ENCODE measurements at regions not wholly inside any gene's neighbourhood (a gene's known extent, or its start where the extent isn't known, plus 50 kb on each side); places are given as distances from the start of the nearest gene placed in this dataset.
A peak's percentile ranks its signal among the peaks of the same experiment; 100 is the strongest.

- DNase-seq, result no peak
Measured at GRCh38 chr4:179977378-179977777, 2265.8 kb upstream of the TENM3 start.

GRCh38 chr4:179981161-179981560, 2262.0 kb upstream of the TENM3 start:
- no peak for DNase-seq

DNA sequence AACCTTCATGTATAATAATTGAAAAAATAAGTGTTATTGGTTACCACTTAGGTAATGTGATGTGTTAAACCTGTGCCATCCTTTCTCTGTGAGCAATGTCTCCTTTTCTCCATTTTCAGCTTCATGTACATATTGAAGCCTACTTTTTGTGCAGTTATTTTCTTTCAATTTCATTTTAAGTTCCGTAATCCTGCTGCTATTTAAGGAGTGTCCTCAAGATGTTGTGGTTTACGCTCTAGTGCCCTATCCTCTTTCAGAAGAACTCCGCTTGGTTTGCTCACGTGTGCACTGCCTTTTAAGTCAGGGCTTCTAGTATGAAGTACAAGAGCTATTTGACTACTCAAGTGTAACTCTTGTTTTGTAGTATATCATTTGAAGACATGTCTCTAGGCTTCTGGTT, 2253.2 kb upstream of the TENM3 start:
- peak; percentile 16 for DNase-seq

GRCh38 chr4:180009316-180009715, 2233.9 kb upstream of the TENM3 start:
- DNase-seq, result no peak

DNA sequence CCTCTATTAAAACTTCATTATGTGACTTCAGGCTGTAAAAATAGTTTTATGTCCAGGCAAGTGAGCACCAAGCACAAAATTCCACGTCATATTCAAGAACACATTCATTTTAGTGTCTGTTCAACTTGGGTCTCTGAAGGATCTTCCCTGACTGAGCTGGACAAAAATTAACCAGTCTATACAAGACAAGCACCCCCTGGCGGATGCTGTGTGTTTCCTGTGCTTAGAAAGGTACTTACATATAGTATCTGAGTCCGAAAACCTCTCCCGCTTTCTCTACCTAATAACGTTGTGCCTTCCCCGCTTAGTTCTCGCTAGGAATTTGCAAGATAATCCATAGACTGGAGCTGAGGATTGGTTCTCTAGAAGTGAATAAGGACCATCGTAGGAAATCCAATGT, 2214.5 kb upstream of the TENM3 start:
- DNase-seq, result no peak

DNA sequence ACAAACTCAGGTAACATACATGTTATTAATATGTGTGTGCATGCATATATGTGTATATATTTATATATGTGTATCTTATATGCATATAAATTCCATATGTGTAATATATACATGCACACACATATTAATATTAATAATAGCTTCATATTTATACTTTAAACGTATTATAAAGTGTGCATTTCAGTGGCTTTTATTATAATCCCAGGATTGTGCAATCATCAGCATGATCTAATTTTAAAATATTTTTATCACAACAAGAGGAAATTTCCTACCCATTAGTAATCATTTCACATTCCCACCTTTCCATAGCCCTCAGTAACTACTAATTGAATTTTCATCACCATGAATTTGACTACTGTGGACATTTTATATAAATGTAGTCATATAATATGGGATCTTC, 2211.9 kb upstream of the TENM3 start:
- no peak for DNase-seq

GRCh38 chr4:180041576-180041975, 2201.6 kb upstream of the TENM3 start:
- DNase-seq, result no peak

DNA sequence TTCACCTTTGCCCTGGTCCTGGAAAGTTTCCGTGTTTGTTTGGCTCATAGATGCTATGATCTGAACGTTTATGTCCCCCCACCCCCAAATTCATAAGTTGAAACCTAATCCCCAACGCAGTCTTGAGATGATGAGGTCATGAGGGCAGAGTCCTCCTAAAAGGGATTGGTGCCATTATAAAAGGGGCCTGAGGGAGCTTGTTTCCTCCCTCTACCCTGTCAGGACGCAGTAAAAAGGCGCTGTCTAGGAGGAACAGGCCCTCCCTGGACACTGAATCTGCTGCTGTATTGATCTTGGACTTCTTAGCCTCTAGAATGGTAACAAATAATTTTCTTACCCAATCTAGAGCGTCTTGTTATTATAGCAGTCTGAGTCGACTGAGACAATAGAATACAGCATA, 2190.6 kb upstream of the TENM3 start:
- no peak for DNase-seq

- no peak for DNase-seq
Measured at GRCh38 chr4:180054291-180054690, 2188.9 kb upstream of the TENM3 start.

- DNase-seq, result no peak
Measured at GRCh38 chr4:180057299-180057721, 2185.9 kb upstream of the TENM3 start.

DNA sequence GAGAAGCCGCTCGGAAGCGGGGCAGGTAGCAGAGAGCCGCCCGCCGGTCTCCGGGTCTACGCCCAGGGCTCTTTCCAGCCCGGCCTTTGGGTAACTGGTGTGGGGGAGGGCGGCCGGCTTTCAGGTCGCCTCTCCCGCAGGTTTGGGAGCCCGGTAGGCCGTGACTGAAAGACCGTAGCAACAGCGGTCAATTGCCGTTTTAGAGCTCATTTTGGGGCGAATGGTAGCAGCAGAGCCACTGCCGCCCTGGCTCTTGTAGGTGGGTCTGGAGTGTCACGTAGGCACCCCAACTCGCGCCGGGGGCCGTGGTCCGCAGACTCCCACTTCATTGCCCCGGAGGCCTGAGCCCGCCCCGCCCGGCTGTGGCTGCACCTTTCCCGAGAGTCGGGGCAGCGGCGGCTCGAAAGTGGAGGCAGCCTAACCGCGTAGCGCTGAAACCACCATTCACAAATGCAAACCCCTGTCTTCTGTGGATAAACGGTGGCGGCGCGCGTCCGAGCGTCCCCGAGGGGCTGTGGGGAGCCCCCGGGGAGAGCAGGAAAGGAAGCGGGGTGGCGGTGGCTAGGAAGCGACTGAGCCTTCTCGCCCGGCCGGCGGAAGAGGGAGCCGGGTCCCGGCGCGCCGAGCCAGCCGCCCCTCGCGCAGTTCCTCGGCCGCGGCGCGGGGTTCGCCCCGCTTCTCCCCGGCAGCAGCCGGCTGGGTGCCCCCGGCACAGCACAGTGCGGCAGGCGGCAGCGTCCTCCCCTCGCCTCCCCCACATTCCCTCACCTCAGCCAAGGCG, 2185.1 kb upstream of the TENM3 start:
- no peak for DNase-seq

DNA sequence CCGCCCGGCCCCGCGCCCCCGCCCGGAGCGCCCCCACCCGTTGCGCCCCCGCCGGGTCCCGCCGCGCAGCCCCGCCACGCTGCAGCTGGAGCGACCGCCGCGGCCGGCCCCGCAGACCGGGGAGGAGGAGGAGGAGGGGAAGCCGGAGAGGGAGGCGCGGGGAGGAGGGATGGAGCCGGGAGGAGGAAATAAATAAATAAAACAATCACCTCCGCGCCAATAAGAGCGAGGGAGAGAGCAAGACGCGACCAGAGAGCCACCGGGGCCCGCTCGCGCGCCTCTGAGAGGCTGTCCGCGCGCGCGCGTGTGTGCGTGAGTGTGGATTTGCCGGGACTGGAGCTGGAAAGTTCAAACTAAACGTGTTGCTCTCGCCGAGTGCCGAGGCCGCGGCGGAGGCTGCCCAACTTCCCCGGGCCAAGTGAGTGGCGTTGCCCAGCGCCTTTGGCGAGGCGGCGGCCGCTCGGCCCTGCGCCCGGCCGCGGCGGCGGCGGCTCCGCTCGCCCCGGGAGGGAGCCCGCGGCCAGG, 2184.4 kb upstream of the TENM3 start:
- no peak for DNase-seq

DNA sequence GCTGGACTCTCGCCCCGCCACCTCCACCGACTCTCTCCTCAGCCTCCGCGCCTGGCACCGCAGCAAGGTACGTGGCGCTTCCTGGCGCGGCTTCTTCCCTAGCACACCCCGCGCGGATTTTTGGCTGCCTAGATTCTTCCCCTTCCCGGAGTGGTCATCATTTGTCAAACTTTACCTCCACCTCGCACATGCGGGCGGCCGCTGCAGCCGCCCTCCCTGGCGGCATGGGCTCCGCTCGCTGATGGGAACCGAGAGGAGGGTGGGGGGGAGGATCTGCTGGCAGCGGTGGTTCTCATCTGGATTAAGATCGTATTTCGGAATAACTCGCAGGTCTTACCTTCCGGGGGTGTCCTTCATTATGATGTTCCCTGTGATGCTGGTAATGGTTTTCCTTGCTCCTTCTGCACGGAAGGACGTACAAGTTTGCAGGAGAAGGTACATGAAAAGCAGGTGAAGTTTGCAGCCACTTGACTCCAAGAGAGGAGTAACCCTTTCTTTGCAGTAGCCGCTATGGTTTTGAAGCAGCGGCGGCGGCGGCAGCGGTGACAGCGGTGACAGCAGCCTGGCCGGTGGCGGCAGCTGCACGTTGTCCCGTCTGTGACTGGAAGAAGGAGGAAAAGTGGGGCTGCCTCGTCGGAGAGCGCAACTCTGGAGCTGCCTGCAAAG, 2183.9 kb upstream of the TENM3 start:
- DNase-seq, result no peak

DNA sequence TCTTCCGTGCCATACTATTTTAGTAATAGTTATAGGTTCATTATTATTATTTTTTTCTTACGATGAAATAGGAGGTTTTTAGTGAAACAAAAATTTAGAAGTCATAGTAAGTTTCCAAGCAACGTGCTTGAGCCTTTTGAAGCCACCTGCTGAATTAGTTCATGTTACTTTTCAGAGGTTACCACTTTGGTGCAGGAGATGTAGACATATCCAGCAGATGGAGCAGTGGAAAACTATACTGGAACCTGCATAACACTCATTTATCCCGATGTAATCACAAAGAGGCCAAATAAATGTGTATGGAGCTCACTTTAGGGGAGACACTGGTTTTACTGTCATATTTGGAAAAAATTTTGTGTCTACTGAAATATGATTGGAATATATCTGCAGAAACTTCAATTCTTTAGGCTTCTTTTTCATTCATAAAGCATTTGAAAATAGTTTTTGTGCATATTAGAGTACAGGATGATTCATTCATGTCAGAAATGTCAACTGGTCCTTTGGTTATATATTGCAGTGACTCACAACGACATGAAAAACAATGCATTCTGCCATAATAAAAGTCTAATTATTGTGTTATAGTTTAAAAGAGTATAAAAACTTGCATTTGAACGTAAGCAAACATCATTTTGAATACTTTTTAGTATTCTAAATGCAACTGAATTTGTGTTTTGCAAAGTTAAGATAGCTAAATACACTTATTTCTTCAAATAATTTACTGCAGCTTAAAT, 2182.9 kb upstream of the TENM3 start:
- no peak for DNase-seq

DNA sequence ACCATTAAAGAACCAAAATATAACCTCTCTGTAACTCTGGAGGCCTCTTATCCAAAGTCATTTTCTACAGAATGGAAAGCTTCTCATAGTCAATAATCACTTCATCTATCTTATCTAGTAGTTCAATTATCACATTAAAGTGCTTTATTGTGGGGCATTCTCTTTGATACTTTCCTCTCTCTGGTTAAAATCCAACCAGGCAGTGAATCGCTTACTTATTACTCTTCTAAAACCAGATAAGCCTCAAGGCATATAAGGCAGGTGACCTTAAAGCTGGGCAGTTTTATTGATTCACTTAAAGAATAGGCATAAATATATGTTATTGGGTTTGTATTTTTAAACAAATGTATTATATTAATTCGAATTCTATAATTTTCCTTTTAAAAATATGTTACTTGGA, 2162.1 kb upstream of the TENM3 start:
- no peak for DNase-seq

DNA sequence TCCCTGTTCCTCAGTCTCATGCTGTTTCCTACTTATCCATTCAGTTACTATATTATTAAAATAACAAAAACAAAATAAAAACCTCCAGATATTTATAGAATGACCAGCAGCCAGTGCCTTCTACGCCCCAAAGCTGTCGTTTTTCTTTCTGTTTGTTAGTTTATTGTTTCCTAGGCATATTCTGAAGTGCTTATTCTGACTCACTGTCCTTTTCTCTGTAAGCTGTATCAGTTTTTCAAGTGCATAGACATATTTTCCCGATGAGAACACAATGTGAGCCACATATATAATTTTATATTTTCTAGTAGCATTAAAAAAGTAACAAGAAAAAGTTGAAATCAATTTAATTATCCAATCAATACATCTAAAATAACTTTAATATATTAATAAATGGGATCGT, 2158.6 kb upstream of the TENM3 start:
- no peak for DNase-seq

GRCh38 chr4:180086480-180087190, 2156.6 kb upstream of the TENM3 start:
- DNase-seq, result no peak

DNA sequence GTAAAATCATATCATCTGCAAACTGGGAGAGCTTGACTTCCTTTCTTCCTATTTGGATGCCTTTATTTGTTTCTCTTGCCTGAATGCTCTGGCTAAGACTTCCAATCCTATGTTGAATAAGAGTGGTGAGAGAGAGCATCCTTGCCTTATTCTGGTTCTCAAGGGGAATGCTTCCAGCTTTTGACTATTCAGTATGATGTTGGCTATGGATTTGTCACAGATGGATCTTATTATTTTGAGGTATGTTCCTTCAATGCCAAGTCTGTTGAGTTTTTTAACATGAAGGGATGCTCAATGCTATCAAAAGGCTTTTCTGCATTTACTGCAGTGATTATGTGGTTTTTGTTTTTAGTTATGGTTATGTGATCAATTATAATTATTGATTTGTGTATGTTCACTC, 2144.6 kb upstream of the TENM3 start:
- no peak for DNase-seq

DNA sequence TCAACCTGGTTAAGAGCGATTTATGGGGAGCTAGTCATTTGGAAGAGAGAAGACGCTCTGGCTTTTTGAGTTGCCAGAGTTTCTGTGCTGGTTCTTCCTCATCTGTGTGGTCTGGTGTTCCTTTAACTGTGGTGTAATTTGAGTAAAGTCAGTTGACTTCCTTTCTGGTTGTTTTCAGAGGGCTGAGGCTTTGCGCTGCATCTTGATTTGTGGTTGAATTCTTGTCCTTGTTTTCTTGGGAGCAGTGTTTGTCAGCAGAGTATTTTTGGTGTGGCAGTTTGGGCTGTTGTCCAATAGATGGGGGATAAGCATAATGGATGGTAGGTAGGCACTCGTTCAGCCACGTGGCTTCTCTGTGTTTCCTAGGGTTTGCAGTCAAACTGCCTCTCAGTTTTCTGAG, 2143.2 kb upstream of the TENM3 start:
- DNase-seq, result no peak

DNA sequence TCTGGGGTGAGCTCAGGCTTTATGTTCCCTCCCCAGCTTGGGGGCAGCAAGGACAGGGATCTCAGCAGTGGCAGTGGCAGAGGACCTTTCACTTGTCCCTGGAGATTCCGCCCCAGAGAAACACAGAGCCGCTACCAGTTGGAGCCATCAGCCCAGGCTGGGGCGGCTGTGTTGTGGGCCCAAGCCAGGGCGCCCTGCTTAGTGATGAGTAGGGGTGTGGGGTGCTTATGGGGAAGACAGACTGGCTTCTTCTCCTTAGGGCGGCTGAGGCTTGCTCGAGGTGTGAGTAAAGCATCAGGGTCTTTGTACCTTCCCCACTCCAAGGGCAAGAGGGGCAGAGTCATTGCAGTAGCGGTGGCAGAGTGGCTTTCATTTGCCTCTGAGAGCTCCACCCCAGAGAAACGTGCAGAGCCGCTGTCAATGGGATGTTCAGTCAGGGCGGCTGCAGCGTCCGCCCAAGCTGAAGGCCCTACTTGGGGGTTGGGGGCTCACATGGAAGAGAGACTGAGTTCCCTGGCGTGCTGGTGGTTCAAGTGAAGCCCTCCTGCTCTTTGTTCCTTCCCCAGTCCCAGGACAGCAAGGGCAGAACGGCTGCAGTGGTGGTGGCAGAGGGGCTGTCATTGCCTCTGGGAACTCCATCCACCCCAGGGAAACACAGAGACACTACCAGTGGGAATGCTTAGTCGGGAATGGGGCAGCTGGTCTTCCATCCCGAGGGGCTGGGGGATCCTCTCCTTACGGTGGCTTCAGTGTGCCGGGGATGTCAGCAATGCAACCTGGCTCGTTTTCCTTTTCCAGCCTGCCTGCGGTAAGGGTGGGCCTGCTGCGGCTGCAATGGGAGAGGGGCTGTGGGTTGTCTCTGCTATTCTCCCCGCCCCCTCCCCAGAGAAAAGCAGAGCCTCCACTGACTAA, 2142.5 kb upstream of the TENM3 start:
- no peak for DNase-seq

- DNase-seq, result no peak
Measured at GRCh38 chr4:180101348-180102083, 2141.7 kb upstream of the TENM3 start.

All from DMS79 (cell line).